ENCODE measurements at regions not wholly inside any gene's neighbourhood (a gene's known extent, or its start where the extent isn't known, plus 50 kb on each side); places are given as distances from the start of the nearest gene placed in this dataset.

DNA sequence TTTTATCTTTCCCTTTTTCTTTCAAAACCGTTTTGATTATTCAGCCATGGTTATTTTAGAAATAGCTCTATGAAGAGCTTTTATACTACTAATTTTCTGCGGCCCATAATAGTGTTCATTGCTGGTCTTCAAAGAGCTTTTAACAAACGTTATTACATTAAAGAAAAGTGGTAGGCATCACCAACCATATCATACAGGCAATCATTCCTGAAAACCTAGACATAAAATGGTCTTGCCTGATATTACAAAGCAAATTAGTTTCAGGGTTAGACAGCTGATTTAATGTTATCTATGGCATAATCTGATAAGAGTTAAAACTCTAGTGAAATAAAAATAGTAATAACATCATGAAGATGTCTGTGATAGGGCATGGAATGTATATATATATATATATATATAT is 89.7 kb upstream of the CNTN1 start:
- no peak for DNase-seq (ENCODE audit: insufficient read length, low spot score)
- FAIRE-seq = no peak

- no peak for DNase-seq (ENCODE audit: insufficient read length, low spot score)
- FAIRE-seq = no peak
Observed at GRCh38 chr12:40614923-40615322, 77.3 kb upstream of the CNTN1 start.

DNA sequence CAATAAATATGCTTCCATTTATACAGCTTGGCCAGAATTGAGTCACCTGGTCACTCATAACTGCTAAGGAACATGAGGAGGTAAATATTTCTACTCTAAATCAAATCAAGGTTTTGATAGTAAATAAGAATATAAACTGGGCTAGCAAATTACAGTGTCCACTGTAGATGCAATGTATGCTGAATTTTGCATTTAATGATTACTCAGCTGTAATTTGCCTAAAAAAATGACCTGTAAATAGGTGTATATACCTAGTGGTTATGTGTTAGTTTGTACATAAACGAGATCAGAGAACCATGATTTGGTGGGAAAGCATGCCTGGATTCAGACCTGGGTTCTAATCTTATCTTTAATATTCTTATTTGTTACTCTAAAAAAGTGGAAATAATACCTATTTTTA is 76.6 kb upstream of the CNTN1 start:
- FAIRE-seq (no peak), DNase-seq (ENCODE audit: insufficient read length, low spot score) (no peak)

- FAIRE-seq (no peak), DNase-seq (ENCODE audit: insufficient read length, low spot score) (no peak)
Observed at GRCh38 chr12:40616383-40616915, 75.8 kb upstream of the CNTN1 start.

GRCh38 chr12:40618636-40619035 is 73.6 kb upstream of the CNTN1 start:
- FAIRE-seq (no peak), DNase-seq (ENCODE audit: insufficient read length, low spot score) (no peak)

DNA sequence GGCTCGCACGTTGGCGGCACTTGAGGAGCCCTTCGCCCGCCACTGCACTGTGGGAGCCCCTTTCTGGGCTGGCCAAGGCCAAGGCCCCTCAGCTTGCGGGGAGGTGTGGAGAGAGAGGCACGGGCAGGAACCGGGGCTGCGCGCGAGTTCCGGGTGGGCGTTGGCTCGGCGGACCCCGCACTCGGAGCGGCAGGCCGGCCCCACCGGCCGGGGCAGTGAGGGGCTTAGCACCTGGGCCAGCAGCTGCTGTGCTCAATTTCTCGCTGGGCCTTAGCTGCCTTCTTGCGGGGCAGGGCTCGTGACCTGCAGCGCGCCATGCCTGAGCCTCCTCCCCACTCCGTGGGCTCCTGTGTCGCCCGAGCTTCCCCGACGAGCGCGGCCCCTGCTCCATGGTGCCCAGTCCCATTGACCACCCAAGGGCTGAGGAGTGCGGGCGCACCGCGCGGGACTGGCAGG is 71.6 kb upstream of the CNTN1 start:
- no peak for DNase-seq (ENCODE audit: insufficient read length, low spot score)

GRCh38 chr12:40622246-40622838 is 69.9 kb upstream of the CNTN1 start:
- peak; percentile 82 for FAIRE-seq
- peak; percentile 32 for DNase-seq (ENCODE audit: insufficient read length, low spot score)

More for the DNA sequence above, 71.6 kb upstream of the CNTN1 start:
- FAIRE-seq = no peak

- FAIRE-seq (no peak), DNase-seq (ENCODE audit: insufficient read length, low spot score) (no peak)
Observed at GRCh38 chr12:40632171-40632570, 60.1 kb upstream of the CNTN1 start.

DNA sequence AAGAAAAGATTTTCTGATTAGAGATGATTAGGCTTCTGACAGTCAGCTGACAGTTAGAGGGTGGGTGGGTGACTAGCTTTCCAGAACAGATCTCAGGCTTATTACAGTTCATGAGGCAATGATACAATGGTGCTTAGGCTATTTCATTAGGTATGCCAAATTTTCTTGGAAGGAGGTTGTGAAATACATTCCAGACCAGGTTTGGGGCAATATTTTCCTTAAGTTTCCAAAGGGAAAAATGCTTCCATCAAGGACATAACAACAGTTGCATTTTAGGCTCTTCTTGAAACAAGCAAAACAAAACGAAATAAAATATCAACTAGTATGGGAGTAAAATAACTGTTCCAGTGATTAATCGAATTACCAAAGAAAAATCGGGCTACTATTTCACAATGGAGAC is 59.3 kb upstream of the CNTN1 start:
- DNase-seq (ENCODE audit: insufficient read length, low spot score) (no peak), FAIRE-seq (no peak)

GRCh38 chr12:40634517-40635131 is 57.6 kb upstream of the CNTN1 start:
- no peak for FAIRE-seq
- DNase-seq (ENCODE audit: insufficient read length, low spot score) = no peak

GRCh38 chr12:40635141-40635731 is 57.0 kb upstream of the CNTN1 start:
- FAIRE-seq (no peak), DNase-seq (ENCODE audit: insufficient read length, low spot score) (no peak)
